Thyroid gland (tissue), 4 donors: ENCODE measurements at regions not wholly inside any gene's neighbourhood (a gene's known extent, or its start where the extent isn't known, plus 50 kb on each side); places are given as distances from the start of the nearest gene placed in this dataset.

ENCODE experiments used
- POLR2A ChIP-seq, 2 donors: fragments of 450-650 bp; IDR thresholded peaks; one replicate each; pipeline ENCODE4 v1.6.1; 2017; ENCODE audit warnings: antibody characterized with exemption in 2 of 2, mild to moderate bottlenecking in 2 of 2, moderate library complexity in 1 of 2
- TF ChIP-seq, protein P1 (sequence below), 6 experiments: fragments of 200-600 bp in 3 of 6; fragments of 450-650 bp in 3 of 6; sonication (generic) in 3 of 6; IDR thresholded peaks; one replicate each; pipeline ENCODE4 v1.5.1; 2016 to 2019; ENCODE audit warnings: antibody characterized with exemption in 6 of 6, mild to moderate bottlenecking in 2 of 6, inconsistent platforms in 1 of 6, moderate library complexity in 1 of 6

DNA sequence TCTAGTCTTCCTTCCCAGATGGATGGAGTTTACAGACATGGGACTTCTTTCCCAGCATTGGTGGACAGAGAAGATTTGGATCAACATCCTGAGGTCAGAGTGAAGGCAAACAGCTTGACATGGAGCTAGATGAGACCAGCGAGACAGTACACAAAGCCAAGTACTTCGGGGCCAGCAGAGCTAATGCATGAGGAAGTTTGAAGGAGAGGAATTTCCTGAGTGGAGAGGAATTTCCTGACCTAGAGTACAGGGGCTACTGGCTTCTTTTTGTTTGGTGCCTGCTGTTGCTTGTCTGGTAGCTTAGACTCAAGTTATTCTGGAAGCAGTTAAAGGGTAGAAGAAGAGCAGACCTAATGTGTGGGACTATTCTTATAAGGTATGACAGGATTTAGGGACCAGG, 69.1 kb upstream of the EOLA2 start:
- TF ChIP-seq, protein P1, sequence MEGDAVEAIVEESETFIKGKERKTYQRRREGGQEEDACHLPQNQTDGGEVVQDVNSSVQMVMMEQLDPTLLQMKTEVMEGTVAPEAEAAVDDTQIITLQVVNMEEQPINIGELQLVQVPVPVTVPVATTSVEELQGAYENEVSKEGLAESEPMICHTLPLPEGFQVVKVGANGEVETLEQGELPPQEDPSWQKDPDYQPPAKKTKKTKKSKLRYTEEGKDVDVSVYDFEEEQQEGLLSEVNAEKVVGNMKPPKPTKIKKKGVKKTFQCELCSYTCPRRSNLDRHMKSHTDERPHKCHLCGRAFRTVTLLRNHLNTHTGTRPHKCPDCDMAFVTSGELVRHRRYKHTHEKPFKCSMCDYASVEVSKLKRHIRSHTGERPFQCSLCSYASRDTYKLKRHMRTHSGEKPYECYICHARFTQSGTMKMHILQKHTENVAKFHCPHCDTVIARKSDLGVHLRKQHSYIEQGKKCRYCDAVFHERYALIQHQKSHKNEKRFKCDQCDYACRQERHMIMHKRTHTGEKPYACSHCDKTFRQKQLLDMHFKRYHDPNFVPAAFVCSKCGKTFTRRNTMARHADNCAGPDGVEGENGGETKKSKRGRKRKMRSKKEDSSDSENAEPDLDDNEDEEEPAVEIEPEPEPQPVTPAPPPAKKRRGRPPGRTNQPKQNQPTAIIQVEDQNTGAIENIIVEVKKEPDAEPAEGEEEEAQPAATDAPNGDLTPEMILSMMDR (IDR thresholded peaks at IDR 0.05): no peak
- no peak for TF ChIP-seq POLR2A (IDR thresholded peaks at IDR 0.05)
